ENCODE measurements at regions not wholly inside any gene's neighbourhood (a gene's known extent, or its start where the extent isn't known, plus 50 kb on each side); places are given as distances from the start of the nearest gene placed in this dataset.
"Not testable (repeated sequence)": the region's sequence is repeated elsewhere in the genome, so short reads cannot be mapped to it uniquely, and the experiment has no call there.

GRCh38 chr2:426696-427095 is 138.8 kb upstream of the ALKAL2 start:
- not testable (repeated sequence) for H3K4me1 ChIP-seq (ENCODE audit: insufficient read depth); H3K27ac ChIP-seq (ENCODE audit: low read depth); H3K4me3 ChIP-seq (ENCODE audit: low read depth, low read length); H3K36me3 ChIP-seq (ENCODE audit: insufficient read depth); DNase-seq (ENCODE audit: extremely low spot score)
- 96% methylated on average over 42 of the region's 47 CpGs for WGBS

DNA sequence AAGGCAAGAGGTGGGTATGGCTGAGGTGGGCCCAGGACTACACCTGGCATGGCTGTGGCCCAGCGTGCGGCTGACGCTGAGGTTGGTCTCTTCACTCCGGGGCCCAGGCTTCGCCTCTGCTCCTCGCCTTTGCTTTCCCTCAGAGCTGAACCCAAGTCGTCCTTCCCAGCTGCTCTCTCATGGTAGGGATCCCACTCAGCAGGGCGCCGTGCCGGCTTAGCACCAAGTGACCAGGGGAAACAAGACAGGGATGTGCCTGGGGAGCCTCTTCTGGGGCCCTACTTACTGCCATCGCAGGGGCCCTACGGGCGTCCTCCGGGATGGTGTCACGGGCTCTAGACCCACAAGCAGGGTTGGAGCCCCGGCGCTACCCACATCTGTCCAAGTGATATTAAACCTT is 138.1 kb upstream of the ALKAL2 start:
- no peak for DNase-seq (ENCODE audit: extremely low spot score)
- no peak overlapping the region for H3K4me3 ChIP-seq (ENCODE audit: low read depth, low read length)
- H3K36me3 ChIP-seq (ENCODE audit: insufficient read depth), result no peaks in the 10 kb centered on the region
- H3K27ac ChIP-seq (ENCODE audit: low read depth), result no peak overlapping the region
- WGBS, result 92% methylated on average over 17 of the region's 17 CpGs
- no peaks in the 10 kb centered on the region for H3K4me1 ChIP-seq (ENCODE audit: insufficient read depth)

DNA sequence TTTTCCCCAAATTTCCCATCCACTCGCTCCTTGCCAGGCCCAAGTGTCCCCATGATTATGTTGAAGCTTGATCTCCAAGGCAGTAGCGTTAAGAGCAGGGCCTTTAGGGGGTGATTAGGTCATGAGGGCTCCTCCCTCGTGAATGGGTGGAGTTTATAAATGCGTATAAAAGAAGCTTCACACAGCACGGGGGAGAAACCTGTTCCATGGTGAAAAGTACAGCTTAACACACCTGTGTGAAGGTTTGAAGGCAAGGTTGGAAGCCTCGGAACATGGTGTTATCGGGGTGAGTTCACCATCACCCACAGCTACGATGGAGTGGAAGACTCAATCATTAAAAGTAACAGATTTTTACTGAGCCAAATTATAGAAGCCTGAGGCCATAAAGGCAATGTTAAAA is 137.4 kb upstream of the ALKAL2 start:
- H3K4me1 ChIP-seq (ENCODE audit: insufficient read depth), result no peaks in the 10 kb centered on the region
- no peak overlapping the region for H3K4me3 ChIP-seq (ENCODE audit: low read depth, low read length)
- no peak for DNase-seq (ENCODE audit: extremely low spot score)
- no peaks in the 10 kb centered on the region for H3K36me3 ChIP-seq (ENCODE audit: insufficient read depth)
- 76% methylated on average over 8 of the region's 8 CpGs for WGBS
- H3K27ac ChIP-seq (ENCODE audit: low read depth), result no peak overlapping the region

DNA sequence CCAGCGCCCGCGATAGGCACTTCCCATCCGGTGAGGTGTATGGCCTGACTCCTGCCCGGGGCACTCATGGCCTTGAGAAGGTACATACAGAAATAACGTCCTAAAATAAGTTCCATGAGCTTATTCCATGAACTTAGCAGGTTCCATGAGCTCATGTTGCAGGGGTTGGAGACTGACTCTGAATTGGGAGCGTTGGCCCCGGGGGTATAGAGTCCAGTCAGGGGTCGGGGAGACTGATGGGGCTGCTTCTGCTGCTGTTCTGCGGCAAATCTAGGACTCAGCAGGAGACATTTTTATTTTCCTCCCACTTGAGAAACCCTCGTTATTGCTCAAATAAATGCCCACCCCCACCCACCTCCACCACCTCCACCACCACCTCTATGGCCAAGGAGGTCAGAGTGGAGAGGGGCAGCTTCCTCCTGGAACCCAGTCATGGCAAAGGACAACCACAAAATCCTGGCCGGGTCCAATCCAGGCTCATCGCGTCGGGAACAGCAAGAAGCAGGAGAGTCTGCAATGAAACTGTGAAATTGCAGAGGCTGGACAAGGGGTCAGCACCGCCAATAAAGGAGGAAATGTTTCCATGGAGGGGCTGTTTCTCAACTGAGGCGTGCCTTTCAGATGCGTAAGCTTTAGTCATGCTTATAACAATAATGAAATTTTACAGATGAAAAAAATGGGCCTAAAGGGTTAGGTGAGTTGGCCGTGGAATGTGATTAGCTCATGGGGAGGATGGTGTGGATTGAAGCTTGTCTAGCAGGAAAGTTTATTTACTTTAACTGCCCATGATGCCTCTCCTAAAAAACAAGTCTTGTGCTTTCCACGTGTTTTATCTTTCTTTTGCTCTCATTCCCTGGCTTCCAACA is 136.6 kb upstream of the ALKAL2 start:
- WGBS, result 85% methylated on average over 20 of the region's 20 CpGs
- no peak for DNase-seq (ENCODE audit: extremely low spot score)
- no peaks in the 10 kb centered on the region for H3K36me3 ChIP-seq (ENCODE audit: insufficient read depth)
- no peaks in the 10 kb centered on the region for H3K4me1 ChIP-seq (ENCODE audit: insufficient read depth)
- H3K4me3 ChIP-seq (ENCODE audit: low read depth, low read length), result no peak overlapping the region
- no peak overlapping the region for H3K27ac ChIP-seq (ENCODE audit: low read depth)

- no peak overlapping the region for H3K4me3 ChIP-seq (ENCODE audit: low read depth, low read length)
- no peak overlapping the region for H3K27ac ChIP-seq (ENCODE audit: low read depth)
- DNase-seq (ENCODE audit: extremely low spot score), result no peak
- no peaks in the 10 kb centered on the region for H3K36me3 ChIP-seq (ENCODE audit: insufficient read depth)
- WGBS, result 62% methylated on average over 10 of the region's 10 CpGs
- no peaks in the 10 kb centered on the region for H3K4me1 ChIP-seq (ENCODE audit: insufficient read depth)
Measured at GRCh38 chr2:423479-423878, 135.6 kb upstream of the ALKAL2 start.

GRCh38 chr2:422676-423435 is 135.0 kb upstream of the ALKAL2 start:
- H3K27ac ChIP-seq (ENCODE audit: low read depth), result no peak overlapping the region
- no peak overlapping the region for H3K4me3 ChIP-seq (ENCODE audit: low read depth, low read length)
- DNase-seq (ENCODE audit: extremely low spot score), result no peak
- 77% methylated on average over 14 of the region's 14 CpGs for whole genome bisulfite sequencing
- no peaks in the 10 kb centered on the region for H3K36me3 ChIP-seq (ENCODE audit: insufficient read depth)
- H3K4me1 ChIP-seq (ENCODE audit: insufficient read depth), result no peaks in the 10 kb centered on the region

DNA sequence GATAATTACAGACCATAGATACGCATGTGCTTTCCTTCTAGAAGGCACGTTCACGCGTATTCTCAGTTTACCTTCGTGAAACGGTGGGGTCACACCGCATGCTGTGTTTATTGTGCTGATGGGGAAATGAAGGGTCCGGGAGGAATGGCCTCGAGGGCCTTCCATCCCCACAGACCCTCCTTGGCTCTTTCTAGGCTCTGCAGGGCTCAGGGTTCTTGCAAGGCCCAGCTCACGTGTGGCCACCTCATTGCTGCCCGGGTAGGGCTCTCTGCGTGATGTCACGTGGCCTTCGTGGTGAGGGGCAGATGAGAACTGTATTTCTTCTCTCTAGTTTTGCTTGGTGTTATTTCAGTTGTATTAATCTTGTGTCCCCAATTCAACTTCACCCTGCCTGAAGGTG is 133.5 kb upstream of the ALKAL2 start:
- no peak for DNase-seq (ENCODE audit: extremely low spot score)
- WGBS, result 90% methylated on average over 14 of the region's 14 CpGs
- Histone ChIP-seq H3K4me1 (ENCODE audit: insufficient read depth) (no peaks in the 10 kb centered on the region), H3K27ac (ENCODE audit: low read depth) (no peak overlapping the region), H3K36me3 (ENCODE audit: insufficient read depth) (no peaks in the 10 kb centered on the region), H3K4me3 (ENCODE audit: low read depth, low read length) (no peak overlapping the region)

DNA sequence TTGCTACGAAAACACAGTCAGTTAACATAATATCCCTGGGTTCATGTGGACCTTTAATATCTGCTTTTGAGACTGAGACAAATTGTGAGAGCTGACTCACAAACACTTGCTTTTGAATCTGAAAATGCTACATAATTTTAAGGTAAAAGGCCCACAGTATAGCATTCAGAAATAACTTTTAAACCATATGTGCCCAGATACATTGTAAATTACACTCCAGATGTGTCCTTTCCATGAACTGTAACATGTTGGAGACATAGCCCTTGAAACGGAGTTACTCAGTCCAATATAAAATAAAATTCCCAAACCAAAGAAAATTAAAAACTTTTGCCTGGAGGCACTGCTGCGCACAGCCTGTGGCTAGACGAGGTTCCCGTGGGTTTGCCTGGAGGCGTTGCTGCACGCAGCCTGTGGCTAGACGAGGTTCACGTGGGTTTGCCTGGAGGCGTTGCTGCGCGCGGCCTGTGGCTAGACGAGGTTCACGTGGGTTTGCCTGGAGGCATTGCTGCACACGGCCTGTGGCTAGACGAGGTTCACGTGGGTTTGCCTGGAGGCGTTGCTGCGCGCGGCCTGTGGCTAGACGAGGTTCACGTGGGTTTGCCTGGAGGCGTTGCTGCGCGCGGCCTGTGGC is 131.9 kb upstream of the ALKAL2 start:
- no peak for DNase-seq (ENCODE audit: extremely low spot score)
- H3K27ac ChIP-seq (ENCODE audit: low read depth), result no peak overlapping the region
- 88% methylated on average over 19 of the region's 28 CpGs for WGBS
- H3K4me3 ChIP-seq (ENCODE audit: low read depth, low read length), result no peak overlapping the region
- H3K36me3 ChIP-seq (ENCODE audit: insufficient read depth), result no peaks in the 10 kb centered on the region
- no peaks in the 10 kb centered on the region for H3K4me1 ChIP-seq (ENCODE audit: insufficient read depth)

- Histone ChIP-seq H3K4me1 (ENCODE audit: insufficient read depth) (no peaks in the 10 kb centered on the region), H3K27ac (ENCODE audit: low read depth) (no peak overlapping the region), H3K4me3 (ENCODE audit: low read depth, low read length) (no peak overlapping the region), H3K36me3 (ENCODE audit: insufficient read depth) (no peaks in the 10 kb centered on the region)
- no peak for DNase-seq (ENCODE audit: extremely low spot score)
- WGBS, result 47% methylated on average over 5 of the region's 5 CpGs
Measured at GRCh38 chr2:417662-418061, 129.8 kb upstream of the ALKAL2 start.

DNA sequence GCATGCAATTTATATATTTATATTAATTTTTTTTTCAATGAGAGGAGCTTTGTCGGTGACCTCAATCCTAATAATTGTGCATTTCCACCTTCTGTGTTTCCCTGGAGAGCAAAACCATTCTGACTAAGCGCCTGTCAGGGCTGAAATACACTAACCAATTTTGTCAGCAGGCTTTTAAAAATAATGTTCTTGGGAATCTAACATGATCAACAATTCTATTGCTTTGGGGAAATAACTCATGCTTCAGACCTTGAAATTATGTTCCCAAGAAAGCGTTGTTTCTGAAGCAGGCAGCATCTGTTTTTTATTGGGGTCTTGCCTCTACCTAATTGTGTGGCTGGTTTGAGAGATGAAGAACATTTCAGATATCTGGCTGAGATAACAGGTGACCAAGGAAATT is 129.1 kb upstream of the ALKAL2 start:
- 73% methylated on average over 3 of the region's 3 CpGs for WGBS
- no peaks in the 10 kb centered on the region for H3K4me1 ChIP-seq (ENCODE audit: insufficient read depth)
- no peak for DNase-seq (ENCODE audit: extremely low spot score)

GRCh38 chr2:415986-416610 is 128.2 kb upstream of the ALKAL2 start:
- Histone ChIP-seq H3K4me1 (ENCODE audit: insufficient read depth) (no peaks in the 10 kb centered on the region), H3K36me3 (ENCODE audit: insufficient read depth) (no peaks in the 10 kb centered on the region), H3K4me3 (ENCODE audit: low read depth, low read length) (no peak overlapping the region), H3K27ac (ENCODE audit: low read depth) (no peak overlapping the region)
- WGBS, result 84% methylated on average over 12 of the region's 12 CpGs
- DNase-seq (ENCODE audit: extremely low spot score), result no peak

More for the DNA sequence above, 129.1 kb upstream of the ALKAL2 start:
- Histone ChIP-seq H3K27ac (ENCODE audit: low read depth) (no peak overlapping the region), H3K36me3 (ENCODE audit: insufficient read depth) (no peaks in the 10 kb centered on the region), H3K4me3 (ENCODE audit: low read depth, low read length) (no peak overlapping the region)

DNA sequence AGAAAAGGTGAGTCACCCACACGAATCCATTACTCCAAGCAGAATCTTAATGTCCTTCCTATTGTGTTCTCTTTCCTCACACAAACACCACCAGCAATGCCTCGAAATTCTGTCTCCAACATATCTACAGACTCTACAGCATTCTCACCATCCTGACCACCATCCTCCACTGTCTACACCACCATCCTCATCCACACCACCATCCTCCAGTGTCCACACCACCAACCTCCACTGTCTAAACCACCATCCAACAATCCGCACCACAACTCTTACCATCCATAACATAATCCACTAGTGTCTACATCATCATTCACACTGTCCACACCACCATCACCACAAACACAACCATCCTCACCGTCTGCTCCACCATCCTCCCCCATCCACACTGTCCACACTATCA is 121.6 kb upstream of the ALKAL2 start:
- WGBS, result 86% methylated on average over 4 of the region's 4 CpGs
- no peaks in the 10 kb centered on the region for H3K36me3 ChIP-seq (ENCODE audit: insufficient read depth)
- no peak for DNase-seq (ENCODE audit: extremely low spot score)
- H3K4me1 ChIP-seq (ENCODE audit: insufficient read depth), result no peaks in the 10 kb centered on the region
- no peak overlapping the region for H3K4me3 ChIP-seq (ENCODE audit: low read depth, low read length)
- H3K27ac ChIP-seq (ENCODE audit: low read depth), result no peak overlapping the region

GRCh38 chr2:407630-408029 is 119.7 kb upstream of the ALKAL2 start:
- DNase-seq (ENCODE audit: extremely low spot score), result no peak
- Histone ChIP-seq H3K27ac (ENCODE audit: low read depth) (no peak overlapping the region), H3K36me3 (ENCODE audit: insufficient read depth) (no peaks in the 10 kb centered on the region), H3K4me3 (ENCODE audit: low read depth, low read length) (no peak overlapping the region), H3K4me1 (ENCODE audit: insufficient read depth) (no peaks in the 10 kb centered on the region)
- 49% methylated on average over 9 of the region's 9 CpGs for WGBS
